GM19238 (cell line): ENCODE measurements at regions not wholly inside any gene's neighbourhood (a gene's known extent, or its start where the extent isn't known, plus 50 kb on each side); places are given as distances from the start of the nearest gene placed in this dataset.
"Not testable (repeated sequence)": the region's sequence is repeated elsewhere in the genome, so short reads cannot be mapped to it uniquely, and the experiment has no call there.

Experiments
- DNase-seq: peaks from one replicate; pipeline ENCODE4 v3.0.0; 2011; ENCODE audit warnings: low spot score; ENCODE audit not compliant: insufficient read length

DNA sequence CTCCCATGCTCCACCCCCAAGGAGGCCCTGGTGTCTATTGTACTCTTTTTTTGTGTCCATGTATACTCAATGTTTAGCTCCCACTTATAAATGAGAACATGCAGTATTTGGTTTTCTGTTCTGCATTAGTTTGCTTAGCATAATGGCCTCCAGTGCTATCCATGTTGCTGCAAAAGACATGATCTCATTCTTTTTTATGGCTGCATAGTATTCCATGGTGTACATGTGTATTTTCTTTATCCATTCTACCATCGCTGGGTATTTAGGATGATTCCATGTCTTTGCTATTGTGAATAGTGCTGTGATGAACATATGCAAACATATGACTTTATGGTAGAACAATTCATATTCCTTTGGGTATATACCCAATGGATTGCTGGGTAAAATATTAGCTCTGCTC, 138.1 kb upstream of the STK26 start:
- DNase-seq, result not testable (repeated sequence)

DNA sequence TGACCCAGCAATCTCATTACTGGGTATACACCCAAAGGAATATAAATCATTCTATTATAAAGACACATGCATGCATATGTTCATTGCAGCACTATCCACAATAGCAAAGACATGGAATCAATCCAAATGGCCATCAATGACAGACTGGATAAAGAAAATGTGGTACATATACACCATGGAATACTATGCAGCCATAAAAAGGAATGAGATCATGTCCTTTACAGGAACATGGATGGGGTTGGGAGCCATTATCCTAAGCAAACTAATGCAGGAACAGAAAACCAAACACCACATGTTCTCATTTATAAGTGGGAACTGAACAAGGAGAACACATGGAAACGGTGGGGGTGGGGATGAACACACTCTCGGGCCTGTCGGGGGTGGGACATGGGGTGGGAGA, 129.2 kb upstream of the STK26 start:
- not testable (repeated sequence) for DNase-seq

DNA sequence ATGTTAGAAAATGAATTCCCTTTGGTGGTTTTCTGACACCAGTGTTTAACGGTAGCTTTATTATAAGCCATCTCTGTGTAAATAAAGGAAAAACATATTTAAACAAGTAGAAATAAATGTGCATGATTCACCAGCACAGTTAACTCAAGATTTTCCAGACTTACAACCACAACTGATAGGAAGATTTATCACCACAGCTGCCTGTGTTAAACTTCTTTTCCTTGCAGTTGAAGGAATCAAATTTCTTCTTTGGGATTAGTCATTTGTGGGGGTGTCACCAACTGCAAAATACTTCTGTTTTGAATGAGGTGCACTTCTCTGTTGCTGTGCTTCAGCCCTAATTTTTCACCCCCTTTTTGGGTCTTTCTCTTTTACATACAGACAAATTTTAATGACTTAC, 128.1 kb upstream of the STK26 start:
- no peak for DNase-seq

DNA sequence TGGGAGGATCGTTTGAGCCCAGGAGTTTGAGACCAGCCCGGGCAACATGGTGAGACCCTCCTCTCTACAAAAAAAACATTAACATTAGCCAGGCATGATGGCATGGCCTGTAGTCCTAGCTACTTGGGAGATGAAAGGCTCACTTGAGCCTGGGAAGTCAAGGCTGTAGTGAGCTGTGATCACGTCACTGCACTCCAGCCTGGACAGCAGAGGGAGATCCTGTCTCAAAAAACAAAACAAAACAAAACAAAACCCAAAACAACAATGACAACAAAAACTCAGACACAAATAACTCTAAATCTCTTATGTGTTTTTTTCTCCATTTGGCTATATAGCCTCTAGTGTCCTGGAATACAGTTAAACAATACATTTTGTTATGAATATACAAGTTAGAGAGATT, 127.3 kb upstream of the STK26 start:
- DNase-seq, result no peak

DNA sequence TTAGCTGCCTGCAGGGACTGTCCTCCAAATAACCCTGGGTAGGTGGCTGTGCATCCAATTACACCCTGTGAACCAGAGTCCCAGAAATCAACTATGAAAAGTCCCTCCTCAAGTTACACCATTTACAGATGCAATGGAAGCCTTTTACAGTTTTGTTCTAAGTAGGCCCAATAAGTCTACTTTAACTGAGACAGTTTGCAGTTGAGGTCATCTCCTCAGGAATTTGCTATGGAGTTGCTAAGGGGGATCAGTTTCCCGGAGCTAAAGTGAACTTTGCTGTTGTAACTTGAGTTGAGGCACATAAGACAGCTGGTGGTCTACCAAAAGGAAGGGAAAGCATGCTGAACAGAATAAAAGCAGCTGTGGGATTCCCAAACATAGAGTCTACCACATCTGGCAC, 121.6 kb upstream of the STK26 start:
- DNase-seq, result no peak

DNA sequence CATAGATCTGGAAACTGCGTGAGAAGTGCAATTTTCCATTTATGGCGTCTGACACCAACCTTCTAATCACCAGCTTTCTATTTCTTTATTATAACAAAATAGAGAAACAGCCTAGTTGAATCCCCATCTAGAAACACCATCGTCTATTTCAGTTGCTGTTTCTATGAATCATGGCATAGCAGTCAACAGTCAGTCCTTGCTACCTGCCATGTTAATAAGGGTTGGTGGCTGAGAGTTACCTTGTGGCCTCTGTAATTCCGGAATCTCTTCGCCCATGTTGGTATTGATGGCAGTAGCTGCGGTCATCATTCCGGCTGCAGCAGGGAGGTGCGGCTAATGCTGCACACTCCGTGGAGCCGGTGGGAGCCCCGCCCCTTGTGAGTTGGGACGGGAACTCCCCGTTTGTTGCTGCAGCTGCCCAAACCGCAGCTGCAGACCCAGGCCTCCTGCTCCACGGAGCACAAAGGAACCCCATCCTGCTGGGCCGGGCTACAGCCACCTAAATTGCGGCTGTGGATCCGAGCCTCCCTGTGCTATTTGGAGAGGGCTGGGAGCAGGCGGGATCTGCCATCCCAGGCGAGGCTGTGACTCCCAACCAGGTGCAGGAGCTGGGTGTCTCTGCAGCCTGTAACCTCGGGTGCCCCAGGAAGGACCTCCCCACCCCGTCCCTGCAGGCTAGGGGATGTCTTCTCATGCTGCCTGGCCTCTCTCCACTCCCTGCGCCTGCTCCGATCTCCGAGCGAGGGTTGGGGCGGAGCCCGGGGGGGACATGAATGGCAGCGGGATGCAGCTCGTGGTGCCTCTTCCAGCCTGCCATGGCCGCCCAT, 115.4 kb upstream of the STK26 start:
- DNase-seq, result no peak

DNA sequence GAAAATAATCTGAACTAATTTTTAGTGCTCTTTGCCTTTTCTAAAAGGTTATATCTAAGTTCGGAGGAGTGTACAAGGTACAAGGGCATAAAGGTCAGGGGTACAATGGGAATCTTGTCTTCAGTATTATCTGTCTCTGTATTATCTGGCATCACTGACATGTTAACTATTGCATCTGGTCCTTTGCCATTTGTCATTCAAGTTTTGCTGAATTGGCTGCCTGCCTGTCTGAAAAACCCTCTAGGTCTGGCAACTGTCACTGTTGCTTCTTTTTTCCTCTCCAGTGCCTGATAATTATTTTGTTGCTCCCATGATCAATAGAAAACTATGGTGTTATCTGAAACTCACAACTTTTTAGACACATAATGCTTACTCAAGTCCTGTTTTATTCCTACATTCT, 112.5 kb upstream of the STK26 start:
- no peak for DNase-seq

DNA sequence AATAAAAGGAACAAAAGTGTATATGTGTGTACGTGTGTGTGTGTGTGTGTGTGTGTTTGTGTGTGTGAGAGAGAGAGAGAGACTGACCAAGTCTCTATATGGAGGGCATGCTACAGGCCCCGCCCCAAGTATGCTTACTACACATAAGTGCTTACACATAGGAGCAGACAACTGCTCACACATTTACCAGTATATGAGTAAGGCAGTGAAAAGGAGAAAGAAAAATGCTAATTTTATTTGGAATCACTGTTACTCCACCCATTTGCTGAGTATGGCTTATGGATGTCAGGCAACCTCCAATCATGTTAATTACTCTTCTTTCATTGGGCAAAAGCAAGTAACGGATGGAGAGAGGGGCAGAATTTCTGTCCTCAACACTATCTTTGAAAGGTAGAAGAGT, 107.6 kb upstream of the STK26 start:
- no peak for DNase-seq

DNA sequence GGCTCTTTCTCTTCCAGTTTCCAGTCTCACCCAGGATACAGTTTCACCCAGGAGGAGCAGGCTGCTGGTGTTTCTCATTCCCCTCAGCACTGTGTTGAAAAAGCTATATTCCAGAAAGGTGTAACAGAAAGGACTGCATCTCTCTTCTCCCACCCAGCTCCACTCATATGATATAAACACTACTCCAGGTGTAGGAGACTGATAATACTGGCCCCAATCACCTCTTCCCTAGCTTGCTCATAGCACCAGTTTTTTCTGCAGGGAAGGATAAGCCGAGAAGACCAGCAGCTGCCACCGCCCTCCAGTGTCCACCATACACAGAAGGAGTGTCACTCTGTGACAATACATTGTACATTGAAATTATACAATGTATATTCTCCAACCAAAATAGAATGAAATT, 105.5 kb upstream of the STK26 start:
- DNase-seq, result no peak

DNA sequence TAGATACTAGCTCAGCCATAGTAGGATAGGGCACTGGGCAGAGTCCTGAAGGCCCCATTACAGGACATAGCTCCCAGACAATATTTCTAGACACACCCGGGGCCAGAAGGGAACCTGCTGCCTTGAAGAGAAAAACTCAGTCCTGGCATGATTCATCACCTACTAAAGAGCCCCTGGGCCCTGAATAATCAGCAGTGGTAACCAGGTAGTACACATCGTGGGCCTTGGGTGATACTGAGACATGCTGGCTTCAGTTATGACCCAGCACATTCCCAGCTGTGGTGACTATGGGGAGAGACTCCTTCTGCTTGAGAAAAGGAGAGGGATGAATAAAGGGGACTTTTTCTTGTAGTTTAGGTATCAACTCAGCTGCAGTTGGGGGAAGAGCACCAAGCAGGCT, 104.3 kb upstream of the STK26 start:
- no peak for DNase-seq

DNA sequence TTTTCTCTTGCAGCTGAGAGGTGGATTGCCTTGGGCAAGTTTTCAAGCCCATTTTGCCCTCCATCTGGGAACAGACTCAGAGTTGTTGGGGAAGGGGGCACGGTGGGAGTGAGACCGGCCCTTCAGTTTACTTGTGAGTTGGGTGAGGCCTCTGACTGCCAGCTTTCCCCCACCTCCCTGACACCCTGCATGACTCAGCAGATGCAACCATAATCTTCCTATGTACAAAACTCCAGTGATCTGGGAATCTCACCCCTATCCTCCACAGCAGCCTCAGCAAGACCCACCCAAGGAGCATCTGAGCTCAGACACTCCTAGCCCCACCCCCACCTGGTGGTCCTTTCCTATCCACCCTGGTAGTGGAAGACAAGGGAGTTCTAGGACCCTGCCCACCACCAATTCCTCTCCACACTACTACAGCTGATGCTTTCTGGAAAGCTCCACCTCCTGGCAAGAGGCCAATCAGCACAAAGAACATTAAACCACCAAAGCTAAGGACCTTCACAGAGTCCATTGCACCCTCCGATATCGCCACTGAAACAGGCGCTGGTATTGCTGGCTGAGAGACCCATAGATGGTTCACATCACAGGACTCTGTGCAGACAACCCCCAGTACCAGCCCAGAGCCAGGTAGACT, 99.4 kb upstream of the STK26 start:
- DNase-seq, result no peak

DNA sequence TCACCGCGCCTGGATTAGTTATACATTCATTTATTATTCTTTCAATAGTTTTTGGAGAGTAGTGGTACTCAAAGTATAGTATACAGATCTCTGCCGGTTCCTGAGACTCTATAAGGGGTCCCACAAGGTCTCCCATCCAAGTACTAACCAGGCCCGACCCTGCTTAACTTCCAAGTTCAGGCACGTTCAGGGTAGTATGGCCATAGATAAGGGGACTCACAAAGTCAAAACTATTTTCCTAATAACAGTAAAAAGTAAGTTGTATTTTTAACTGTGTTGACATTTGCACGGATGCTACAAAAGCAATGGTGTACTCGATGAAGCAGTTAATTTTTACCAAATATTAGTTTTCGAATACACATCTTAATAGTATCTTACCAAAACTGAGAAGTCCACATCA, 84.4 kb upstream of the STK26 start:
- no peak for DNase-seq

DNA sequence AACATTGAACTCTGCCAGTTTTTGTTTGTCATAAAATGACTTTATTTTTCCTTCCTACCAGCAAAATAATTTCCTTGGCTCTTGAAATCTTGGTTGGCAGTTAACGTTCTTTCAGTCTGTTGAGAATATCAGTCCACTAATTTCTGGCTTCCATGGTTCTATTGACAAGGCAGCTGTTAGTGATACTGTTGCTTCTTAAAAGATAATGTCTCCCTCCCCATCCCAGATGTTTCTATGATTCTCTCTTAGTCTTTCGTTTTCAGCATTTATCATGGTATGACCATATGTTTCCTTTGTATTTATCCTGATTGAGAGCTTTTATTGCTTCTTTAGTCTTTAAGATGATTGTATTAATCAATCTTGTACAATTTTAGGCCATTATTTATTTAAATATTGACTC, 81.1 kb upstream of the STK26 start:
- no peak for DNase-seq

DNA sequence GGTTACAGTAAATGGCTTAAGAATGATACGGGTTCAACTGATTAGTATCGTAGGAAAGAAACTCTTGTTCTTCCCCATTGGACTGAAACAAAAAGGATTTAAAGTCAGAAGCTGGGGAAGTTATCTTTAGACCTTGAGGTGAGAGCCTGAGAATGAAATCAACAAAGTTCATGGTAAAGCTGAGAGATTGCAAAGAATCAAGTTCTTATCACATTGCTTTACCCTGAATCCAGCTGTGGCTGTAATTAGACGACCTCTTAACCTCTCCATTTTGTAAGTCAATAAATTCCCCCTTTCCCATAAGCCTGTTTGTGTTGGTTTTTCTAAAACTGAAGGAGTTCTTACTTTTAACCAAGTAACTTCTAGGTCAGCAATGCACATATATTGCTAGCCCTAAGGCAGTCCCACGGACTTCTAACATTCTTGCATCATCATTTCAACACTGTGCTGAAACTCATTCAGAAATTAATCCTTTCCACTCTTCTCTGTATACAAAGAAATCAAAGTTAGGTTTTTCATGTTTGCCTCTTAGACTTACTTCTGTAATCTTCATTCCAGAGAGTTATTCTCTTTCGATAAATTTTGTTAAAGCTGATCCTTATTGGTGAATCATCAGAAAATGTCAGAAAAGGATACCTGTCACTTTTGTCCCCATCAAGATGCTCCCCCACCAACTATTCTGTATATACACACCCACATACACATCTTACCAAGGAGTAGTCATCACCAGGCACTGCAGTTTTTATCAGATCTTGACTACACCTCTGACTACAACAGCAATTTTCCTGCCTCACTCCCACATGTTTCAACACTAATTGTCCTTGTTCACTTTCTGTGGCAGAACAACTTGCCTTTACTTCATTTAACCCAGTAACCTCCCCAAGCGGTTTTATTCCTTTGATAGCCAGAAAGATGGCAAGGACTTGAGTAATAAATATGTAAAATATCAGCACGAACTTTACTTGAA, 77.9 kb upstream of the STK26 start:
- DNase-seq, result no peak

DNA sequence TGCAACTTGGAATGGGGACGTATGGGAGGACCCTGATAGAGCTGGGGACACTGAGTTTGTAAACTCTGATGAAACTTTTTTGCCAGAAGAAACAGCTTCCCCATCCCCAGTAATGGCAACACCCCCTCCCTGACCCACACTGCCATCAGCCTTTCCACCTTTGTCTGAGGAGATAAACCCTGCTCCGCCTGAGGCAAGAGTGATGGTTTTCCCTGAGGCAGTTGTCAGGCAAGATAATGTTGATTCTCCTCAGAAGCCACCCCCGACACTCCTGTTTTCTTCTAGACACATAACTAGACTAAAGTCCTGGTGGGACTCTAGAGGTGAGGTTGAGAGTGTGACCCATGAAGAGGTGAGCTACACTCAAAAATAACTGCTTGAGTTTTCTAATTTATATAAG, 71.9 kb upstream of the STK26 start:
- no peak for DNase-seq

DNA sequence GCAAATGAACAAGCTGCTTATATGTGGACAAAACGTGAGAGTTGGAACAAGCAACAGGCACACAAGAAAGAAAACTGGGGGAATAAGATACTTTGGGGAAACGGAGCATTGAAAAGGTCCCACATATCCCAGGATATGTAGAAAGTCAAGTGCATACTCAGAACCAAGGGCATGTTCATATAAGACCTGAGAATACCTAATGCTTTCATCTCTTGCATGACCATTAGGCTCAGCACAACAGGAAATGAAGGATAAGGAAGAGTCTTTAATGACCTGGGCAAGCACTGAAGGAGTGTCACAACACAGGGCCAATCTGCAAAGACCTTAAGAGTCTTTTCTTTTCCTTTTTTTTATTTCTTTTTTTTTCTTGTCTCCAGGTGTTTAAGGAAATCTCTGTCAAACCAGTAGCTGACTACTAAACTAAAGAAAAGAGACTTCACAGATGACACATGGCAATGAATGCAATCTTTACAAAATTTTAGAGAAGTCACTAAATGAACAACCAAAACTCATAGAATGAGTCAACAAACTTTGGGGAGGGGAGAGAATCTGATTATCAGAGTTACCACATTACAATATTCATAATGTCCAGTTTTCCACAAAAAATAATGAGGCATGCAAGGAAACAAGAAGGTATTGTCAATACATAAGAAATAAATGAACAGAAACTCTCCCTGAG, 67.9 kb upstream of the STK26 start:
- no peak for DNase-seq

DNA sequence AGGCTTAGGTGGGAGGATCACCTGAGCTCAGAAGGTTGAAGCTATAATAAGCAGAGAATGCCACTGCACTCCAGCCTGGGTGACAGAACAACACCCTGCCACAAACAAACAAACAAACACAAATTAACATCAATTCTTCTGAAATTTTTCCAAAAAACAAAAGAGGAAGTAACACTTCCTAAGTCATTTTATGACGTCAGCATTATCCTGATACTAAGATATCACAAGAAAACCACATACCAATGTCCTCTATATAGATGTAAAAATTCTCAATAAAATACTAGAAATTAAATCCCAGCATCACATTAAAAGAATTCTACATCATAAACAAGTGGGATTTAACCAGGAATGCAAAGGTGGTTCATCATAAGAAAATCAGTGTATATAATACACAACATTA, 64.4 kb upstream of the STK26 start:
- no peak for DNase-seq

DNA sequence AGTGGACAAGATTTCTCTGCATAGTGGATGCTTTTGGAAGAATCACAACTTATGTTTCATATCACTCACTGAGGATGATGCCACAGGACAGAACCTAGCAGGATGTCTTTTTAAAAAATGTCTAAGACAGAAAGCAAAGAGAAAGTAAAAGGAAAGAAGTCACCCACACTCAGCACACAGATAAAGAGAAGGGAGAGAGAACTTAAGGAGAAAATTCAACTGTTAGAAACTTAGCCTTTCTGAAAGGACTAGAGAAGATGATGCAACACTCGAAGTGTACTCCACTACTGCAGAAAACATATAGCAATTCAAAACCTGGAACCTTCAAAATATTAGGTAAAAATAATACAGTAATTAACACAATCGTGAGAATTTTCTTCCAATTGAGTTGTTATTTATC, 52.8 kb upstream of the STK26 start:
- no peak for DNase-seq
